ENCODE measurements at regions not wholly inside any gene's neighbourhood (a gene's known extent, or its start where the extent isn't known, plus 50 kb on each side); places are given as distances from the start of the nearest gene placed in this dataset.

DNA sequence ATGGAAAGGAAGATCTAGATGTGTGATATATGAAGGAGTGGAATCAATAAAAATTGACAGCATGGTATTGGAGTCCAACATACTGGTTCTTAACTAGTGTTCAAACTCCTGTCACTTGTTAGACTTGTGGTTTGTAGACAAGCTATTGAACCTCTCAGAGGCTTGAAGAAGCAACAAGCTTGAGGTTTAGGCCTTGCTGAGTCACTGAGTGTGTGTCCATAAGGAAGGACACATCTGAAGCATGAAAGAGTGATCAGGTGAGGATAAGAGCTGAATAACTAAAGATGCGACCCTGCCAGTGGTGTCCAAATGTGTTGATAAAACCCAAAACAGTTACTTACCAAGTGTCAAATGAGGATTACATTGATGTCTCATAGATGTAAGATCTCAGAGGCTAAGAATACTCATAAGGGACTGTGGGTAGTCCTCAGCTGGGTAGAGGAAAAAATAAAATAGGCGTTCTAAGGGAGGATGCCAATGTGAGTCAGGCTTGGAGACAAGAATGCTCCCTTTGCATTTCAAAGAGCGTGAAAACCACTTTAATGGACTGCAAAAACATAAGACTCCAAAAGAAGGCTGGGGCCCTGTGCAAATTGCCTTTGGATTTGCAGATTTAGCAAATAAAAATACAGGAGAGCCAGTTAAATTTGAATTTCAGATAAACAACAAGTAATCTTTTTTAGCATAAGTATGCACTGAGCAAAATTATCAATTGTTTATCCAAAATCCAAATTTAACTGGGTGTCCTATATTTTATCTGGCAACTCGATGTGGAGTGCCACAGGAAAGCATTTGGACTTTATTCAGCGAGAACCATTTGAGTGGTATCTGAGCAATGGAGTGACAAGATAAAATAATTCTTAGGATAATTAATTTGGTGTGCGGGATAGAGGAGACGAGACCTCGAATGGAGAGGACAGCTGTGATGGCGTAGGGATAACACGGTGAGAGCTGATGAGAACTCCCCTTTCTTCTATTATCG lies 757.3 kb upstream of the WWC1 start:
- intact Hi-C loops (cut with DNase I), result no loop called here
- no peak for DNase-seq (ENCODE audit: low spot score)

DNA sequence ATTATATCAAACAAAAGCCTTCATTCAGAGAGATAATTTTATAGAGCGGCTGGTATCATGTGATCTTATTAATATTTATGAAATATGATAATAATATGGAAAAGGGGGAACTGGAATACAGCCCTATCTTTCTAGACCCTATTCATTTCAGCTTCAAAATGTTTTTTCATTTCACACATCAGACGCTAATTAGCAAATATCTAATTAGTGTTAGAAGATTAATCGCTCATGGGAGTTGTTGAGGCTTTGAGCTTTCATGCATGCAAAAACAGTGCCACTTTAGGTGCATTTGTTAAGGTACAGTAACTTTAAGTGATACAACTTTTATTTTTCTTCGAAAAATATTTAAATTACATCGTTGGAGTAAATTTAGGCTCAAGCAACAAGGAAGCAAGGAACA lies 751.7 kb upstream of the WWC1 start:
- intact Hi-C loops (cut with DNase I), result no loop called here
- DNase-seq (ENCODE audit: low spot score), result no peak

- intact Hi-C loops (cut with DNase I), result no loop called here
These were observed 745.2 kb upstream of the WWC1 start for GRCh38 chr5:167546270-167546669.

GRCh38 chr5:167552356-167552755 lies 739.1 kb upstream of the WWC1 start:
- intact Hi-C loops (cut with DNase I), result no loop called here
- DNase-seq (ENCODE audit: low spot score), result no peak

More at GRCh38 chr5:167546270-167546669, 745.2 kb upstream of the WWC1 start:
- no peak for DNase-seq (ENCODE audit: low spot score)

- no peak for DNase-seq (ENCODE audit: low spot score)
- intact Hi-C loops (cut with DNase I), result no loop called here
These were observed 737.9 kb upstream of the WWC1 start for GRCh38 chr5:167553511-167553910.

- DNase-seq (ENCODE audit: low spot score), result no peak
- intact Hi-C loops (cut with DNase I), result no loop called here
These were observed 736.7 kb upstream of the WWC1 start for GRCh38 chr5:167554564-167555290.

DNA sequence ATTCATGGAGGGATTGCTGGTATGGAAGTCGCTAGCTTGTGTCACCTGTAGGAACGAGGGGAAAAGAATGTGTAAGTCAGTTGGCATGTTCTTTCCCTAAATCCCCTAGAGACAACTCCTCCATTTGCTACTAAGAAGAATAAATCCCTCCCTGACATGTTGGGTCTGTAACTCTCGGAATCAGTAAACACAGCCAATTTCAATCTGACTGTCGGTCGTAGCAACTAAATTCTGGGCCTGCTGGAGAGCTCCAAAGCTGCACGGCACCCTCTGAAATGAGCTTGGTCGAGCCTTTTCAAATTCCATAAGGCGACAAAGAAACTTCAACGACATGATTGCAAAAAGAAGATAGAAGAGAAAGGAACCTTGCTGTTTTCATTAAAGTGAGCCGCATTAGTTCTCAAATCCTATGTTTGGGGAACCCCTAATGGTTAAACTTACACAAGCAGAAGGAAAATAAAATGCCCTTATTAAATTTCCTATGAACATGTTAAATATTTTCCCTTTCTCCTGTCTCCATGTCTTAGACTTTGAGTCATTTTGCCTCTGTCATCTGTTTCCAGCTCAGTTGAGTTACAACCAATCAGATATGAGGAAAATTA lies 735.8 kb upstream of the WWC1 start:
- intact Hi-C loops (cut with DNase I), result no loop called here

DNA sequence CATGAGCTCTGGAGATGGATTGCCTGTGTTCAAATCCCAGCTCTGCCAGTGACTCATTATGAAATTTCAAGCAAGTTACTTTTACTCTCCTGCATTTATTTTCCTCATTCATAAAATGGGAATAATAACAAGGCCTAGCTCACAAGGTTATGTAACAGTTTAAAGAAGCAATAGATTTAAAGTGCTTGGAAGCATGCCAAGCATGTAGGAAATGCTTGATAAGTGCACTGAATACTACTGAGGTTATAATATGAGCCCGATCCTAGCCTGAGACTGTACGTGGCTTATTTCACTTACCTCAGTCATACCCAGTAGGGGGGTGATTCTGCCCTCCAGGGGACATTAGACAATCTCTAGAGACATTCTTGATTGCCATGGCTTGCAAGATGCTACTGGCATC lies 734.1 kb upstream of the WWC1 start:
- intact Hi-C loops (cut with DNase I), result no loop called here

More for the DNA sequence above, 735.8 kb upstream of the WWC1 start:
- DNase-seq (ENCODE audit: low spot score), result no peak

DNA sequence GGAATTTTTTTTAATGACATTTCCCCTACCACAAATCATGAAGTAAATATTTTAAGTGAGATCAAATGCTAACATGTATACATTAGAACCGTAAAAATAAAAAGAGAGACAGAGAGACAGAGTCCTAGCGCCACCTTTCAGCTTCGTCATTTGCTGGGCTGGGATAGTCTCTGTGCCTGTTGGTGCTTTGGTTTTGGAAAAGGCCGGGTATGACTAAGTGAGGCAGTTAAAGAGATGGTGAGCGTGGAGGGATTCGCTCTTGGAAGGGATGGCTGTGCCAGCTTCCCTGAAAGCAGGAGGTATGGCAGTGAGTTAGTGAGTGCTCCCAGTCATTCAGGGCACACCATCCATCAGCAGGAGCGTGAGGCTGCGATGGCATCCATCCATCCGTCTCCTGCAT lies 729.6 kb upstream of the WWC1 start:
- intact Hi-C loops (cut with DNase I), result no loop called here
- DNase-seq (ENCODE audit: low spot score), result no peak

More for the DNA sequence above, 734.1 kb upstream of the WWC1 start:
- DNase-seq (ENCODE audit: low spot score), result no peak

DNA sequence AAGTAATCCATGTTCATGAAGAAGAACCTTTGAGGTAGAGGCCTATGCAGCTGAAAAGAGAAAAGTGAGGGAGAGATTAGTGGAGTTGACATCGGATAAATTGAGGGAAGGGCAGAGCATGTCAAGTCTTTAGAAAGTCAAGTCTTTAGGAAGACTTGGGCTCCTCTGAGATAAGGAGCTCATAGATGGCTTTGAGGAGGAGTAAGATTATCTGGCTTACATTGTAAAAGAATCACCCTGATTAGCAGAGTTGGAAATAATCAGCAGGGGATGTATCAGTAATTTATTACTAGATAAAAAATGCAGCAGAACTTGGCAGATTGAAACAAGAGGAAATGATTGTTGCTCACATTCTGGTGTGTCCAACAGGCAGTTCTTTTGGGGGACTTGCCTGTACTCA lies 727.2 kb upstream of the WWC1 start:
- DNase-seq (ENCODE audit: low spot score), result no peak
- intact Hi-C loops (cut with DNase I), result no loop called here

GRCh38 chr5:167565189-167565954 lies 726.1 kb upstream of the WWC1 start:
- DNase-seq (ENCODE audit: low spot score), result no peak
- intact Hi-C loops (cut with DNase I), result no loop called here

DNA sequence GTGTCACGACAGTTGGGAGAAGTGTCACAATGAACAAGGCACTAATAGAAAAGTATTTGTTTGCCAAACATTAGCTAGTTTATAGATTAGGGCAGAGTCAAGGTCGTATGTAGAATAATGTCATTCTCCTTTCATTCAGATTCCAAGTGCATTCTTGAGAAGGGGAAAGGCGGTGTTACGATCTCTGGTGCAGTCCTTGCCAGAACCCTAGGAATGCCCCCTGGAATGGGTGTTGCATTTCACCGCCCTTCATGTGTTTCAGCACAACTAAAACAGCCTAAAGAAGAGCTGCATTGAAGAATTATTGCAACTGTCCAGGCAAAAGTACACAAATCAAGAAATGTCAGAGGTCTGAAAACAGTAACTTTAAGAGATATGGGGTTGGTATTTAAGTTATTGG lies 721.0 kb upstream of the WWC1 start:
- intact Hi-C loops (cut with DNase I), result no loop called here
- no peak for DNase-seq (ENCODE audit: low spot score)

- DNase-seq (ENCODE audit: low spot score), result no peak
- intact Hi-C loops (cut with DNase I), result no loop called here
These were observed 719.6 kb upstream of the WWC1 start for GRCh38 chr5:167571824-167572223.

DNA sequence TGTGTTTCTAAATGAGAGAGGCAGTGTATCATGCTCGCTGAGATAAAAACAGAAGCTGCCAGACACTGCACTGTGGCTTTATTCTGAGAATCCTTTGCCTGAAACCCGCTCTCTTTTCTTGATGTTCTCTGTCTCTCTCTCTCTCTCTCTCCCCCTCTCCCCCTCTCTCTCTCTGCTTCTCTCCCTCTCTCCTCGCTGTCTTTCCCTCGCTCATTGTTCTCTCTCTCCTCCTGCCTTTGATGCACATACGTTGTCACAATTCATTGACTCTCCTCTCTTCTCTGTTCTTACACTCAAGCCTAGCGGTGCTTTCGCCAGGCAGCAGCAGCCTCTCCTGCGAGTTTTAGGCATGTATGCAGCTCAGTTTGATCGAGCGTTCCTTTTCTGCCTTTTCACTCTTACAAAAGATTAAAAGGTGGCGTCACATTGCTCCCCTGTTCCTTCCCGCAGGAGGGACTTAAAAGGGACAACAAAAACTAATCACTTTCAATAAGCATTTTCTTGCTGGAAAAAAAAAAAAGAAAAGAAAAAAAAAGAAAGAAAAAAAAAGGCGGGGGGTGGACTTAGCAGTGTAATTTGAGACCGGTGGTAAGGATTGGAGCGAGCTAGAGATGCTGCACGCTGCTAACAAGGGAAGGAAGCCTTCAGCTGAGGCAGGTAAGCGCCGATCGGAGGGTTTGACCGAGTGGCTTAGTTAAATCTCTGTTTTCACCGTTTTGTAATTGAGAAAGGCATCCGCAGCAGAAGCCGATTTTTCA lies 717.9 kb upstream of the WWC1 start:
- intact Hi-C loops (cut with DNase I), result no loop called here
- DNase-seq (ENCODE audit: low spot score), result no peak

DNA sequence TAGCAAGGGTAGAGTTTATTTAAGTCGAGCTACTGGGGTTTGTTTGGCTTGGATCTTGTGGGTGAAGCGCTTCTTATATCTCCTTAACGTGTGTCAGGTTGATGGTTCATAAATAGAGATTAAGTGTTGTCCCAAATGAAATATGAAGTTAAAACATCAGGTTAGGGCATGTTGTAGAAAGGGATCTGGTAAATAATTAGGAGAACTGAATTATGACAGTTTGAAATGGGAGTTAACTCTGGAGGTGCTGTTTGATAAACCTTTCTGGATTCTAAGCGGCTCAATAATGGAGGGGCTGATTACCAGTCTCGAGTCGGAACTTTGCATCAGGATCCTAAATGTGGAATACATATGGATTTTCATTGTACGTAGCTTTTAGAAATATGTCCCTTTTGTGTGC lies 717.0 kb upstream of the WWC1 start:
- intact Hi-C loops (cut with DNase I), result no loop called here
- DNase-seq (ENCODE audit: low spot score), result no peak

DNA sequence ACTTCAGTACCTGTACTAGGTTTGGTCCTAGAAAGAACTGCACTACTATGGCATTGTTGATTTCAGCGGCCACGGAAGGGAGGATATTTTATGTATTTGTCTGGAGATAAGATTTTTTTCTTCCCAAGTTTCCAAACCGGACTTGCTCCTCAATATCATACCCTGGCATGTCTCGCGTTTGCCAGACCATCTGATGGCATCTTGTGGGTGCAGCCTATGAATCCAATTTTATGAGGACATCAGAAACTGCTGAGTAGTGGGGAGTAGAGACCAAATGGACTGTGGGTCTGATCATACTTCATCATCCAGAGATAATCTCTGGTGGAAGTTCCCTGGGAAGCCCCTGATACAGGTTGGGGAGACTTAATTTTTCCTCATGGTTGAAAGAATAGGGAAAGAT lies 716.1 kb upstream of the WWC1 start:
- intact Hi-C loops (cut with DNase I), result no loop called here

GRCh38 chr5:167576126-167576525 lies 715.3 kb upstream of the WWC1 start:
- no peak for DNase-seq (ENCODE audit: low spot score)
- intact Hi-C loops (cut with DNase I), result no loop called here

More for the DNA sequence above, 716.1 kb upstream of the WWC1 start:
- no peak for DNase-seq (ENCODE audit: low spot score)

- DNase-seq (ENCODE audit: low spot score), result no peak
- intact Hi-C loops (cut with DNase I), result no loop called here
These were observed 714.5 kb upstream of the WWC1 start for GRCh38 chr5:167576897-167577296.

GRCh38 chr5:167577616-167578015 lies 713.8 kb upstream of the WWC1 start:
- intact Hi-C loops (cut with DNase I), result no loop called here
- no peak for DNase-seq (ENCODE audit: low spot score)

Data from cardiac septum (tissue), 1 donor.